Sigmoid colon (tissue), 3 donors: ENCODE measurements at regions not wholly inside any gene's neighbourhood (a gene's known extent, or its start where the extent isn't known, plus 50 kb on each side); places are given as distances from the start of the nearest gene placed in this dataset.

ENCODE experiments used
- CTCF ChIP-seq, 4 experiments: fragments of 450-650 bp in 3 of 4; fragments of 200-600 bp in 1 of 4; IDR thresholded peaks; one replicate each; pipeline ENCODE4 v1.5.1; 2016 to 2019; ENCODE audit warnings: antibody characterized with exemption in 4 of 4, mild to moderate bottlenecking in 3 of 4, moderate library complexity in 2 of 4
- POLR2A ChIP-seq, 2 donors: fragments of 450-650 bp; IDR thresholded peaks; one replicate each; pipeline ENCODE4 v1.6.1; 2016; ENCODE audit warnings: antibody characterized with exemption in 2 of 2, mild to moderate bottlenecking in 2 of 2, moderate library complexity in 2 of 2

DNA sequence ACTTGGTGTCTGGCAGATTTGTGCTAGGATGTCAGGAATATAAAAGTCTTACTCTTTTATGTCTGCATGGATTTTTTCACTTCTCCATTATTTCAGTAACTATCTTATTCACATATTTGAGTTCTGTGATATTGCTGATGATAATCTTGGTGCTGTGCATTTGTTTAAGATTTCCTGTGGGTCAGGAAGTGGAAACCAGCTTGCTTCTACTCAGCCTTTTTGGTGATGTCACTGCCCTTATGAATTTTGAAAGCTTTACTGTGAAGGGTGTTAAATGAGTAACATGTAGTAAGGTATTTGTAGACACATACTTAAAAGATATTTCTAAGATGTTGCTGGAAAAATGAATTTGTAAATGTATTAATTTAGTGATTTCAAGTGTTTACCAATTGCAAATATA, 69.5 kb upstream of the VOPP1 start:
- no peak for TF ChIP-seq CTCF (IDR thresholded peaks at IDR 0.05)
- TF ChIP-seq POLR2A (IDR thresholded peaks at IDR 0.05), result no peak
